ENCODE measurements at regions not wholly inside any gene's neighbourhood (a gene's known extent, or its start where the extent isn't known, plus 50 kb on each side); places are given as distances from the start of the nearest gene placed in this dataset.

- TF ChIP-seq POLR2AphosphoS5 (IDR thresholded peaks at IDR 0.05; ENCODE audit: low read depth, low read length) (no peak), PAX5 (IDR thresholded peaks at IDR 0.05; ENCODE audit: insufficient read depth, low read length, severe bottlenecking) (no peak), TAF1 (IDR thresholded peaks at IDR 0.05; ENCODE audit: low read depth, low read length) (no peak), POLR2A (IDR thresholded peaks at IDR 0.05; ENCODE audit: low read depth, low read length) (no peak), SPI1 (IDR thresholded peaks at IDR 0.05; ENCODE audit: low read depth, low read length) (no peak)
Measured at GRCh38 chr14:82896476-82896875, 1362.8 kb upstream of the SEL1L start.

Data from GM12891 (cell line).